IPS DF 6.9 (cell line): ENCODE measurements at regions not wholly inside any gene's neighbourhood (a gene's known extent, or its start where the extent isn't known, plus 50 kb on each side); places are given as distances from the start of the nearest gene placed in this dataset.
A peak's percentile ranks its signal among the peaks of the same experiment; 100 is the strongest.
"Not testable (repeated sequence)": the region's sequence is repeated elsewhere in the genome, so short reads cannot be mapped to it uniquely, and the experiment has no call there.

Source experiments
- DNase-seq: peaks from one replicate; pipeline ENCODE4 v3.0.0-alpha.2; 2013; ENCODE audit warnings: low read depth, low spot score
- H3K27ac ChIP-seq: one replicate; pipeline ENCODE4 v1.5.1; 2013; ENCODE audit warnings: low read length, control low read depth
- H3K27me3 ChIP-seq: 2 replicates; pipeline ENCODE4 v1.6.1; 2013; ENCODE audit warnings: mild to moderate bottlenecking, low read length; ENCODE audit not compliant: control insufficient read depth, insufficient read depth
- H3K36me3 ChIP-seq: 2 replicates; pipeline ENCODE4 v1.6.1; 2013; ENCODE audit warnings: low read length; ENCODE audit not compliant: control insufficient read depth, insufficient read depth
- H3K4me1 ChIP-seq: 2 replicates; pipeline ENCODE4 v1.6.1; 2013; ENCODE audit warnings: low read length; ENCODE audit not compliant: control insufficient read depth, insufficient read depth
- H3K4me3 ChIP-seq: 2 replicates; pipeline ENCODE4 v1.5.1; 2013; ENCODE audit warnings: mild to moderate bottlenecking, low read length
- H3K9me3 ChIP-seq: 2 replicates; pipeline ENCODE4 v1.6.1; 2013; ENCODE audit warnings: low read length, inconsistent platforms; ENCODE audit not compliant: control insufficient read depth, insufficient read depth
- WGBS: extraction: QIAGEN DNeasy Blood & Tissue Kit; methylation state at CpG from one replicate; pipeline ENCODE4 v1.1.7; 2013; ENCODE audit warnings: mixed read lengths, missing lambda C conversion rate; ENCODE audit not compliant: insufficient read length, insufficient coverage; 5-methylcytosine and 5-hydroxymethylcytosine counted together

- WGBS = no CpG with 5 or more reads among the region's 2 CpGs
- peak; percentile 16 for DNase-seq
- no peaks in the 10 kb centered on the region for H3K36me3 ChIP-seq
- H3K4me3 ChIP-seq = no peak overlapping the region
- no peak overlapping the region for H3K27ac ChIP-seq
- no peaks in the 10 kb centered on the region for H3K27me3 ChIP-seq
- no peaks in the 10 kb centered on the region for H3K9me3 ChIP-seq
- H3K4me1 ChIP-seq = no peaks in the 10 kb centered on the region
Observed at GRCh38 chr6:50381099-50381415, 331.3 kb upstream of the DEFB112 start.

GRCh38 chr6:50390416-50390815, 322.9 kb upstream of the TFAP2D start:
- H3K27ac ChIP-seq = no peak overlapping the region
- WGBS = no CpG with 5 or more reads among the region's 1 CpG
- no peak overlapping the region for H3K4me3 ChIP-seq
- H3K36me3 ChIP-seq = no peaks in the 10 kb centered on the region
- H3K9me3 ChIP-seq = no peaks in the 10 kb centered on the region
- H3K27me3 ChIP-seq = no peaks in the 10 kb centered on the region
- H3K4me1 ChIP-seq = no peaks in the 10 kb centered on the region
- DNase-seq = no peak

GRCh38 chr6:50394139-50394538, 319.2 kb upstream of the TFAP2D start:
- H3K36me3 ChIP-seq, H3K4me3 ChIP-seq, DNase-seq, H3K9me3 ChIP-seq, H3K27me3 ChIP-seq, H3K27ac ChIP-seq, H3K4me1 ChIP-seq: not testable (repeated sequence)
- no CpG with 5 or more reads among the region's 1 CpG for WGBS

DNA sequence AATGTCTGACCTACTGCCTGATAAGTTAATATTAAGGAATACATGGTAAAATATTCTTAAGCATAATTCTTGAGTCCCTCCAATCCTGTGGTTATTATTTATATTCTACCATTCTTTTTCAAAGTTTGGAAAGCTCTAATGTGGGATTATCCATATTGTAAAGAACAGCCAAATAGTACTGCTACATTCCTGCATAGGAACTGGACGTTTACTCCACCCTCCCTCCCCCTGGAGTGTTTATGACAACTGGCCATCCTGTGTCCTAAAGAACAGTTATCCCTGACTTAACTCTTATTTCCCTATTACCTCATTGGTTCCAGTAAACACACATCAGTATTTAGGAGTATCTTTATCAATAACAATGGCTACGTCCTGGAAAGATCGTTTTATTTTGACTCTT, 308.7 kb upstream of the TFAP2D start:
- no peak for DNase-seq
- Histone ChIP-seq H3K4me1 (no peaks in the 10 kb centered on the region), H3K27me3 (no peaks in the 10 kb centered on the region), H3K36me3 (no peaks in the 10 kb centered on the region), H3K27ac (no peak overlapping the region), H3K4me3 (no peak overlapping the region), H3K9me3 (no peaks in the 10 kb centered on the region)
- no CpG with 5 or more reads among the region's 3 CpGs for WGBS

- Histone ChIP-seq H3K27me3 (no peaks in the 10 kb centered on the region), H3K4me1 (no peaks in the 10 kb centered on the region; the same call in 1 of the 2 replicates), H3K9me3 (no peaks in the 10 kb centered on the region), H3K27ac (no peak overlapping the region), H3K36me3 (no peaks in the 10 kb centered on the region), H3K4me3 (no peak overlapping the region)
- WGBS = no CpG with 5 or more reads among the region's 1 CpG
- no peak for DNase-seq
Observed at GRCh38 chr6:50410579-50410978, 302.7 kb upstream of the TFAP2D start.

- WGBS = no CpG with 5 or more reads among the region's 8 CpGs
- H3K27ac ChIP-seq, H3K9me3 ChIP-seq, H3K27me3 ChIP-seq, H3K36me3 ChIP-seq, H3K4me3 ChIP-seq, DNase-seq, H3K4me1 ChIP-seq: not testable (repeated sequence)
Observed at GRCh38 chr6:50421041-50421440, 292.3 kb upstream of the TFAP2D start.

DNA sequence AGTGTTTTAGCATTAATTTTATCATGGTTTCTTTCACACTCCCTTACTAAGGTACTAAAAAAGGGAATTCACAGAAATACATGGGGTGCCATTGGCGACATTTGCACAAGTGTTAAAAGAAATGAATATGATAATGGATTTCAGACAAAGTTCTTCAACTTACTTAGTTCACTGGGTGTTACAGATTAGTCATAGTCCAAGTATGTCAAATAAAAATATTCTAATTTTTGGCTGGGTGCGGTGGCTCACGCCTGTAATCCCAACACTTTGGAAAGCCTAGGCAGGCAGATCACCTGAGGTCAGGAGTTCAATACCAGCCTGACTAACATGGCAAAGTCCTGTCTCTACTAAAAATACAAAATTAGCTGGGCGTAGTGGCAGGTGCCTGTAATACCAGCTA, 286.1 kb upstream of the TFAP2D start:
- Histone ChIP-seq H3K4me3 (no peak overlapping the region), H3K27ac (no peak overlapping the region), H3K9me3 (no peaks in the 10 kb centered on the region), H3K27me3 (no peaks in the 10 kb centered on the region), H3K36me3 (no peaks in the 10 kb centered on the region), H3K4me1 (no peaks in the 10 kb centered on the region)
- DNase-seq = no peak
- WGBS = no CpG with 5 or more reads among the region's 4 CpGs

GRCh38 chr6:50437901-50438300, 275.4 kb upstream of the TFAP2D start:
- Histone ChIP-seq H3K27ac (no peak overlapping the region), H3K9me3 (no peaks in the 10 kb centered on the region), H3K27me3 (no peaks in the 10 kb centered on the region), H3K4me3 (no peak overlapping the region), H3K36me3 (no peaks in the 10 kb centered on the region), H3K4me1 (no peaks in the 10 kb centered on the region)
- DNase-seq = no peak
- WGBS = no CpG with 5 or more reads among the region's 1 CpG

- Histone ChIP-seq H3K4me3 (no peak overlapping the region), H3K27me3 (no peaks in the 10 kb centered on the region), H3K4me1 (no peaks in the 10 kb centered on the region), H3K9me3 (no peaks in the 10 kb centered on the region), H3K27ac (no peak overlapping the region), H3K36me3 (no peaks in the 10 kb centered on the region)
- no CpG with 5 or more reads among the region's 4 CpGs for WGBS
- no peak for DNase-seq
Observed at GRCh38 chr6:50442531-50443040, 270.7 kb upstream of the TFAP2D start.

- no peak for DNase-seq
- no CpG with 5 or more reads among the region's 3 CpGs for WGBS
- Histone ChIP-seq H3K27me3 (no peaks in the 10 kb centered on the region), H3K27ac (no peak overlapping the region), H3K36me3 (no peaks in the 10 kb centered on the region), H3K9me3 (no peaks in the 10 kb centered on the region), H3K4me3 (no peak overlapping the region), H3K4me1 (no peaks in the 10 kb centered on the region)
Observed at GRCh38 chr6:50443144-50443543, 270.2 kb upstream of the TFAP2D start.

DNA sequence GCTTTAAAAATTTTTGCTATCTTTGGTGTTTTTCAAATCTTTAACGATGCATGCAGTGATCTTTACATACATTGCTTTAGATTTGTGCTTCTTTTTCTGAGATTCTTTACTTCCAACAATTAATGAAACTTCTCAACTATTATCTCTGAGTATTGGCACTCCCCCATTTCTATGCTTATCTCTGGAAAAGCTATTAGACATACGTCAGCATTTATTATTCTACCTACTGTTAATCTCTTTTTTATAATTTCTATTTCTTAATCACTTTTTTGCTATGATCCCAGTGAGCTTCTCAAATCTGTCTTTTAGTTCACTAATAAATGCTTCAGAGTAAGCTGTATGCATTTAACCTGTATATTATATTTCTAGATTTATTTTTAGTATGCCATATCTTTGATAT, 264.2 kb upstream of the TFAP2D start:
- Histone ChIP-seq H3K36me3 (no peaks in the 10 kb centered on the region), H3K9me3 (no peaks in the 10 kb centered on the region), H3K4me1 (no peaks in the 10 kb centered on the region), H3K27ac (no peak overlapping the region), H3K27me3 (no peaks in the 10 kb centered on the region), H3K4me3 (no peak overlapping the region)
- DNase-seq = no peak
- WGBS = 100% methylated on average over 1 of the region's 2 CpGs
